ENCODE measurements at regions not wholly inside any gene's neighbourhood (a gene's known extent, or its start where the extent isn't known, plus 50 kb on each side); places are given as distances from the start of the nearest gene placed in this dataset.

DNA sequence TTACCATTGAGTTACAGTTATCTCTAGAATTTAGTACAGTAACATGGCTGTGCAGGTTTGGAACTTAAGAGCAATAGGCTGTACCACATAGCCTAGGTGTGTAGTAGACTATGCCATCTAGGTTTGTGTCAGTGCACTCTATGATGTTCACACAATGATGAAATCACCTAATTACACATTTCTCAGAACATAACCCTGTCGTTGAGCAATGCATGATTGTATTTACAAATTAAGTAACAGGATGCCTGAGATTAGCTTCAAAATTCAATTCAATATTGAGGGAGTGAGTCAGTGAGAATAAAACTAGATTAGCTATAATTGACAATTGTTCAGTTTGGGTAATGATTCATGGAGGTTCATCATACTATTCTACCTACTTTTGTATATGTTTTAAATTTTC, 633.8 kb downstream of the IGSF11 start:
- intact Hi-C loops (cut with DNase I; ENCODE audit: low total_unique reads) = no loop called here
- DNase-seq (ENCODE audit: low spot score in 2 of 2) = no peak
- TF ChIP-seq POLR2A (IDR thresholded peaks at IDR 0.05) (no peak), CTCF (IDR thresholded peaks at IDR 0.05) (no peak)
- WGBS, 2 donors = 53 to 56% methylated on average over 1 of the region's 1 CpG
- no peak overlapping the region for H3K4me3 ChIP-seq (ENCODE audit: low read depth, poor library complexity, severe bottlenecking)

- no peak overlapping the region for H3K4me3 ChIP-seq (ENCODE audit: low read depth, poor library complexity, severe bottlenecking)
- DNase-seq (ENCODE audit: low spot score in 2 of 2) = no peak
- intact Hi-C loops (cut with DNase I; ENCODE audit: low total_unique reads) = no loop called here
- TF ChIP-seq POLR2A (IDR thresholded peaks at IDR 0.05) (no peak), CTCF (IDR thresholded peaks at IDR 0.05) (no peak)
Measured at GRCh38 chr3:118401887-118402286, 632.8 kb downstream of the IGSF11 start.

- no peak for TF ChIP-seq POLR2A (IDR thresholded peaks at IDR 0.05)
- TF ChIP-seq CTCF (IDR thresholded peaks at IDR 0.05) = no peak
- 83 to 89% methylated on average over 1 of the region's 1 CpG for WGBS, 2 donors
- intact Hi-C loops (cut with DNase I; ENCODE audit: low total_unique reads) = no loop called here
- H3K4me3 ChIP-seq (ENCODE audit: low read depth, poor library complexity, severe bottlenecking) = no peak overlapping the region
- no peak for DNase-seq (ENCODE audit: low spot score in 2 of 2)
Measured at GRCh38 chr3:118402971-118403370, 631.7 kb downstream of the IGSF11 start.

GRCh38 chr3:118406562-118406961, 628.1 kb downstream of the IGSF11 start:
- DNase-seq (ENCODE audit: low spot score in 2 of 2) = no peak
- TF ChIP-seq POLR2A (IDR thresholded peaks at IDR 0.05) (no peak), CTCF (IDR thresholded peaks at IDR 0.05) (no peak)
- no peak overlapping the region for H3K4me3 ChIP-seq (ENCODE audit: low read depth, poor library complexity, severe bottlenecking)
- 74 to 87% methylated on average over 2 of the region's 2 CpGs for WGBS, 2 donors
- intact Hi-C loops (cut with DNase I; ENCODE audit: low total_unique reads) = no loop called here

- no peak overlapping the region for H3K4me3 ChIP-seq (ENCODE audit: low read depth, poor library complexity, severe bottlenecking)
- DNase-seq (ENCODE audit: low spot score in 2 of 2) = no peak
- no peak for TF ChIP-seq POLR2A (IDR thresholded peaks at IDR 0.05)
- TF ChIP-seq CTCF (IDR thresholded peaks at IDR 0.05) = no peak
- intact Hi-C loops (cut with DNase I; ENCODE audit: low total_unique reads) = no loop called here
Measured at GRCh38 chr3:118408431-118408830, 626.2 kb downstream of the IGSF11 start.

DNA sequence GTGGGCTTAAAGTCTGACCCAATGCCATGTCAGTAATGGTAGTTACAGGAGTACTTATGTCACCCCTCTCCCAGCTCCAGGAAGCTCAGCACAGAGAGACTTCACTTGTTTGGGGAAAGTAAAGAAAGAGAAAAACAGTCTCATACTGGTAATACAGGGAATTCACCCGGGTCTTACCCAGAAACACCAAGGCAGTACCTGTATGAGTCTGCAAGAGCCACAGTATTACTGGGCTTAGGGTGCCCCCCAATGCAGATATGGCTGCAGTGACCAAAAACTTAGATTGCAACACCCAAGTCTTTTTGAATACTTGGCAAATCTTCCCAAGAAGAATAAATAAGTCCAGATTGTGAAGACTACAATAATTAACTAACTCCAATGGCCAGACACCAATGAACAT, 622.1 kb downstream of the IGSF11 start:
- DNase-seq (ENCODE audit: low spot score in 2 of 2) = no peak
- no peak overlapping the region for H3K4me3 ChIP-seq (ENCODE audit: low read depth, poor library complexity, severe bottlenecking)
- WGBS, 2 donors = 87 to 88% methylated on average over 1 of the region's 1 CpG
- intact Hi-C loops (cut with DNase I; ENCODE audit: low total_unique reads) = no loop called here
- TF ChIP-seq POLR2A (IDR thresholded peaks at IDR 0.05) (no peak), CTCF (IDR thresholded peaks at IDR 0.05) (no peak)

Data from lower leg skin (tissue), 4 donors.